ENCODE measurements at regions not wholly inside any gene's neighbourhood (a gene's known extent, or its start where the extent isn't known, plus 50 kb on each side); places are given as distances from the start of the nearest gene placed in this dataset.

- no peak overlapping the region for H3K4me3 ChIP-seq
- no peaks in the 10 kb centered on the region for H3K27me3 ChIP-seq
- intact Hi-C loops (cut with DNase I), result no loop called here
- no peaks in the 10 kb centered on the region for H3K9me3 ChIP-seq
- 71 to 82% methylated on average over 2 of the region's 2 CpGs for WGBS, 2 donors
- TF ChIP-seq POLR2A (IDR thresholded peaks at IDR 0.05), result no peak
- TF ChIP-seq, protein P1, sequence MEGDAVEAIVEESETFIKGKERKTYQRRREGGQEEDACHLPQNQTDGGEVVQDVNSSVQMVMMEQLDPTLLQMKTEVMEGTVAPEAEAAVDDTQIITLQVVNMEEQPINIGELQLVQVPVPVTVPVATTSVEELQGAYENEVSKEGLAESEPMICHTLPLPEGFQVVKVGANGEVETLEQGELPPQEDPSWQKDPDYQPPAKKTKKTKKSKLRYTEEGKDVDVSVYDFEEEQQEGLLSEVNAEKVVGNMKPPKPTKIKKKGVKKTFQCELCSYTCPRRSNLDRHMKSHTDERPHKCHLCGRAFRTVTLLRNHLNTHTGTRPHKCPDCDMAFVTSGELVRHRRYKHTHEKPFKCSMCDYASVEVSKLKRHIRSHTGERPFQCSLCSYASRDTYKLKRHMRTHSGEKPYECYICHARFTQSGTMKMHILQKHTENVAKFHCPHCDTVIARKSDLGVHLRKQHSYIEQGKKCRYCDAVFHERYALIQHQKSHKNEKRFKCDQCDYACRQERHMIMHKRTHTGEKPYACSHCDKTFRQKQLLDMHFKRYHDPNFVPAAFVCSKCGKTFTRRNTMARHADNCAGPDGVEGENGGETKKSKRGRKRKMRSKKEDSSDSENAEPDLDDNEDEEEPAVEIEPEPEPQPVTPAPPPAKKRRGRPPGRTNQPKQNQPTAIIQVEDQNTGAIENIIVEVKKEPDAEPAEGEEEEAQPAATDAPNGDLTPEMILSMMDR (IDR thresholded peaks at IDR 0.05), result no peak
- no peak overlapping the region for H3K27ac ChIP-seq
- no peaks in the 10 kb centered on the region for H3K36me3 ChIP-seq
- no peaks in the 10 kb centered on the region for H3K4me1 ChIP-seq
- DNase-seq, result no peak
These were observed 176.9 kb upstream of the FN1 start for GRCh38 chr2:215612786-215613185.

GRCh38 chr2:215611609-215612386 lies 175.9 kb upstream of the FN1 start:
- H3K9me3 ChIP-seq, result no peaks in the 10 kb centered on the region
- WGBS, 2 donors, result 68 to 76% methylated on average over 7 of the region's 7 CpGs
- no peak overlapping the region for H3K27ac ChIP-seq
- TF ChIP-seq POLR2A (IDR thresholded peaks at IDR 0.05), result no peak
- TF ChIP-seq, protein P1 (IDR thresholded peaks at IDR 0.05), result no peak
- DNase-seq, result no peak
- intact Hi-C loops (cut with DNase I), result no loop called here
- no peaks in the 10 kb centered on the region for H3K36me3 ChIP-seq
- H3K4me1 ChIP-seq, result no peaks in the 10 kb centered on the region
- no peak overlapping the region for H3K4me3 ChIP-seq
- no peaks in the 10 kb centered on the region for H3K27me3 ChIP-seq

- Histone ChIP-seq H3K27ac (no peak overlapping the region), H3K4me3 (no peak overlapping the region), H3K9me3 (no peaks in the 10 kb centered on the region), H3K27me3 (no peaks in the 10 kb centered on the region), H3K36me3 (no peaks in the 10 kb centered on the region), H3K4me1 (no peaks in the 10 kb centered on the region)
- intact Hi-C loops (cut with DNase I), result no loop called here
- TF ChIP-seq, protein P1 (IDR thresholded peaks at IDR 0.05), result no peak
- TF ChIP-seq POLR2A (IDR thresholded peaks at IDR 0.05), result no peak
- WGBS, 2 donors, result 61 to 65% methylated on average over 7 to 8 of the region's 8 CpGs
- DNase-seq, result no peak
These were observed 173.5 kb upstream of the FN1 start for GRCh38 chr2:215609089-215610032.

DNA sequence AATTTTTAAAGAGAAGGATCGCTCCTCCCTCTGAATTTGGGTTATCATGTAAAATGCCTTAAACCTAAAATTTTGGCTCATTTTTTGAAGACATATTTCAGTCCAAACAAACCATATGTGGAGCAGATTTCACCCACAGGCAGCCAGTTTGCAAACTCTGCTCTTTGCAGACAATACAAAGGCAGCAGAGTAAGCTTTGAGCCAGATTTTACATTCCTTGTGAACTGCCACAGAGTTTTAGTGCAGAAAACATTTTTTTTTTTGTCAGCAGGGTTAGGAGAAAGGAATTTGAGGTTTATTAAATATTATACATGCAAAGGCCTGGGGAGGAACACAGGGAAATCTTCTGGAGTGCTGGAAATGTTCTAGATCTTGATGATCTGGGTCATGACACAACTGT lies 171.9 kb upstream of the FN1 start:
- H3K36me3 ChIP-seq, result no peaks in the 10 kb centered on the region
- no peak overlapping the region for H3K4me3 ChIP-seq
- WGBS, 2 donors, result 80 to 91% methylated on average over 1 of the region's 1 CpG
- no peak overlapping the region for H3K27ac ChIP-seq
- TF ChIP-seq POLR2A (IDR thresholded peaks at IDR 0.05), result no peak
- TF ChIP-seq, protein P1 (IDR thresholded peaks at IDR 0.05), result no peak
- H3K4me1 ChIP-seq, result no peaks in the 10 kb centered on the region
- no peak for DNase-seq
- no peaks in the 10 kb centered on the region for H3K27me3 ChIP-seq
- no peaks in the 10 kb centered on the region for H3K9me3 ChIP-seq
- intact Hi-C loops (cut with DNase I), result no loop called here

GRCh38 chr2:215606219-215606618 lies 170.4 kb upstream of the FN1 start:
- 55 to 66% methylated on average over 2 of the region's 2 CpGs for WGBS, 2 donors
- intact Hi-C loops (cut with DNase I), result no loop called here
- TF ChIP-seq POLR2A (IDR thresholded peaks at IDR 0.05), result no peak
- TF ChIP-seq, protein P1 (IDR thresholded peaks at IDR 0.05), result no peak
- Histone ChIP-seq H3K9me3 (no peaks in the 10 kb centered on the region), H3K4me3 (no peak overlapping the region), H3K36me3 (no peaks in the 10 kb centered on the region), H3K4me1 (no peaks in the 10 kb centered on the region), H3K27me3 (no peaks in the 10 kb centered on the region), H3K27ac (no peak overlapping the region)
- DNase-seq, result no peak
